Lung (tissue), 11 donors: ENCODE measurements at regions not wholly inside any gene's neighbourhood (a gene's known extent, or its start where the extent isn't known, plus 50 kb on each side); places are given as distances from the start of the nearest gene placed in this dataset.

ENCODE experiments used
- ATAC-seq: fragments of 200-7000 bp; cut with Tn5 transposase; one replicate; pipeline ENCODE4 v1.9.1; 2020; ENCODE audit warnings: moderate number of reproducible peaks; ENCODE audit not compliant: insufficient read depth, low FRiP score
- DNase-seq, 3 donors: peaks; one replicate each; pipeline ENCODE4 v3.0.0-alpha.2; 2013 to 2017
- H3K27ac ChIP-seq, 2 donors: one replicate each; pipeline ENCODE4 v1.5.1; 2013; ENCODE audit warnings: mild to moderate bottlenecking in 2 of 2, moderate library complexity in 2 of 2, control low read depth in 1 of 2, inconsistent platforms in 1 of 2, low read depth in 1 of 2, low read length in 1 of 2
- H3K27me3 ChIP-seq, 3 donors: one replicate each; pipeline ENCODE4 v1.5.1; 2013; ENCODE audit warnings: low read length in 2 of 3; ENCODE audit not compliant: control insufficient read depth in 3 of 3, insufficient read depth in 3 of 3
- H3K36me3 ChIP-seq, 4 donors: one replicate each; pipeline ENCODE4 v1.5.1; 2013; ENCODE audit warnings: low read length in 4 of 4, mild to moderate bottlenecking in 1 of 4, moderate library complexity in 1 of 4; ENCODE audit not compliant: control insufficient read depth in 4 of 4, insufficient read depth in 4 of 4
- H3K4me1 ChIP-seq, 5 donors: one replicate each; pipeline ENCODE4 v1.5.1; 2013; ENCODE audit warnings: low read length in 5 of 5, mild to moderate bottlenecking in 2 of 5, moderate library complexity in 1 of 5; ENCODE audit not compliant: control insufficient read depth in 5 of 5, insufficient read depth in 5 of 5
- H3K4me3 ChIP-seq: one replicate; pipeline ENCODE4 v1.5.1; 2013; ENCODE audit warnings: mild to moderate bottlenecking, control low read depth, moderate library complexity
- H3K9ac ChIP-seq, 2 donors: one replicate each; pipeline ENCODE4 v1.5.1; 2013; ENCODE audit warnings: low read length in 2 of 2, control low read depth in 1 of 2; ENCODE audit not compliant: insufficient read depth in 1 of 2
- H3K9me3 ChIP-seq, 4 donors: one replicate each; pipeline ENCODE4 v1.5.1; 2013; ENCODE audit warnings: low read length in 3 of 4, mild to moderate bottlenecking in 1 of 4, moderate library complexity in 1 of 4; ENCODE audit not compliant: control insufficient read depth in 4 of 4, insufficient read depth in 3 of 4
- CTCF ChIP-seq: IDR thresholded peaks from 2 replicates; pipeline ENCODE4 v1.5.1; 2012; ENCODE audit warnings: mild to moderate bottlenecking; ENCODE audit errors: control extremely low read depth, extremely low read depth
- WGBS, 2 donors: extraction: QIAGEN DNeasy Blood & Tissue Kit; methylation state at CpG; one replicate each; pipeline ENCODE4 v1.1.7; 2013; 5-methylcytosine and 5-hydroxymethylcytosine counted together
- donor health status: control.
- donor health status: control.
- donor health status: Bipolar disorder and iron deficiency.
- donor health status: healthy.
- donor health status: DM: yes; HTN: yes; CAD: no.

GRCh38 chr6:141790921-141791320, 341.8 kb upstream of the GJE1 start:
- Histone ChIP-seq H3K27ac (no peak overlapping the region), H3K9ac (no peak overlapping the region), H3K27me3 (no peaks in the 10 kb centered on the region), H3K36me3 (no peaks in the 10 kb centered on the region), H3K4me1 (no peaks in the 10 kb centered on the region), H3K9me3 (peaks cover 0 to 5% (median 0%) of the 10 kb centered on the region in 4 donors), H3K4me3 (no peak overlapping the region)
- ATAC-seq, result no peak
- WGBS, 2 donors, result 79 to 89% methylated on average over 1 of the region's 1 CpG
- no peak for TF ChIP-seq CTCF
- DNase-seq, result no peak

- no peaks in the 10 kb centered on the region for H3K27me3 ChIP-seq
- no peak overlapping the region for H3K27ac ChIP-seq
- 86 to 90% methylated on average over 3 of the region's 3 CpGs for WGBS, 2 donors
- ATAC-seq (no peak), DNase-seq (no peak)
- no peaks in the 10 kb centered on the region for H3K9me3 ChIP-seq
- no peak overlapping the region for H3K4me3 ChIP-seq
- no peaks in the 10 kb centered on the region for H3K4me1 ChIP-seq
- H3K9ac ChIP-seq, result no peak overlapping the region
- no peaks in the 10 kb centered on the region for H3K36me3 ChIP-seq
- TF ChIP-seq CTCF, result no peak
Observed at GRCh38 chr6:141788096-141788495, 344.6 kb upstream of the GJE1 start.

GRCh38 chr6:141783585-141783984, 349.1 kb upstream of the GJE1 start:
- TF ChIP-seq CTCF, result no peak
- H3K27ac ChIP-seq, result no peak overlapping the region
- no peaks in the 10 kb centered on the region for H3K4me1 ChIP-seq
- ATAC-seq (no peak), DNase-seq (no peak)
- WGBS, 2 donors, result 81% methylated on average over 2 of the region's 2 CpGs
- H3K36me3 ChIP-seq, result no peaks in the 10 kb centered on the region
- no peak overlapping the region for H3K4me3 ChIP-seq
- no peak overlapping the region for H3K9ac ChIP-seq
- H3K27me3 ChIP-seq, result no peaks in the 10 kb centered on the region
- H3K9me3 ChIP-seq, result no peaks in the 10 kb centered on the region

- Histone ChIP-seq H3K9me3 (no peaks in the 10 kb centered on the region), H3K27ac (no peak overlapping the region), H3K36me3 (no peaks in the 10 kb centered on the region), H3K9ac (no peak overlapping the region), H3K4me3 (no peak overlapping the region), H3K4me1 (no peaks in the 10 kb centered on the region), H3K27me3 (no peaks in the 10 kb centered on the region)
- no peak for ATAC-seq
- DNase-seq, result no peak
- TF ChIP-seq CTCF, result no peak
- WGBS, 2 donors, result 68% methylated on average over 4 of the region's 4 CpGs
Observed at GRCh38 chr6:141780296-141780695, 352.4 kb upstream of the GJE1 start.
